T-helper 2 cell treated with Interferon-gamma antibody and Interleukin-4, amounts not matched to agents 100 ng/mL and 5 ng/mL, for 36 hours (primary cell): ENCODE measurements at regions not wholly inside any gene's neighbourhood (a gene's known extent, or its start where the extent isn't known, plus 50 kb on each side); places are given as distances from the start of the nearest gene placed in this dataset.

ENCODE experiments used
- intact Hi-C: fragments of 100-400 bp; cut with micrococcal nuclease; formaldehyde crosslinking; loops from one replicate; pipeline ENCODE4 v1.15.1; 2023

GRCh38 chr13:64817691-64818090, 2412.4 kb downstream of the PCDH9 start:
- intact Hi-C loops: no loop called here

GRCh38 chr13:64810750-64811149, 2419.4 kb downstream of the PCDH9 start:
- intact Hi-C loops: no loop called here

GRCh38 chr13:64808704-64809103, 2421.4 kb downstream of the PCDH9 start:
- intact Hi-C loops: no loop called here

- intact Hi-C loops: no loop called here
These were observed 2428.4 kb downstream of the PCDH9 start for GRCh38 chr13:64801768-64802167.

- intact Hi-C loops: no loop called here
These were observed 2431.7 kb downstream of the PCDH9 start for GRCh38 chr13:64798422-64798821.

- intact Hi-C loops: no loop called here
These were observed 2436.5 kb downstream of the PCDH9 start for GRCh38 chr13:64793592-64793991.

- intact Hi-C loops: no loop called here
These were observed 2437.0 kb downstream of the PCDH9 start for GRCh38 chr13:64793131-64793530.

- intact Hi-C loops: no loop called here
These were observed 2438.8 kb downstream of the PCDH9 start for GRCh38 chr13:64791373-64791772.

- intact Hi-C loops: no loop called here
These were observed 2447.7 kb downstream of the PCDH9 start for GRCh38 chr13:64782466-64782865.

- intact Hi-C loops: no loop called here
These were observed 2452.1 kb downstream of the PCDH9 start for GRCh38 chr13:64778002-64778401.

GRCh38 chr13:64774915-64775314, 2455.2 kb downstream of the PCDH9 start:
- intact Hi-C loops: no loop called here

GRCh38 chr13:64770743-64771142, 2459.4 kb downstream of the PCDH9 start:
- intact Hi-C loops: no loop called here

- intact Hi-C loops: no loop called here
These were observed 2463.1 kb downstream of the PCDH9 start for GRCh38 chr13:64767054-64767453.

GRCh38 chr13:64765636-64766035, 2464.5 kb downstream of the PCDH9 start:
- intact Hi-C loops: no loop called here

- intact Hi-C loops: no loop called here
These were observed 2471.5 kb downstream of the PCDH9 start for GRCh38 chr13:64758521-64759244.

- intact Hi-C loops: no loop called here
These were observed 2473.5 kb downstream of the PCDH9 start for GRCh38 chr13:64756621-64757020.

GRCh38 chr13:64755961-64756360, 2474.2 kb downstream of the PCDH9 start:
- intact Hi-C loops: no loop called here

- intact Hi-C loops: no loop called here
These were observed 2476.7 kb downstream of the PCDH9 start for GRCh38 chr13:64753233-64754000.

- intact Hi-C loops: no loop called here
These were observed 2480.8 kb downstream of the PCDH9 start for GRCh38 chr13:64749301-64749700.

GRCh38 chr13:64746845-64747244, 2483.3 kb downstream of the PCDH9 start:
- intact Hi-C loops: no loop called here

- intact Hi-C loops: no loop called here
These were observed 2489.6 kb downstream of the PCDH9 start for GRCh38 chr13:64740493-64740892.

- intact Hi-C loops: no loop called here
These were observed 2504.6 kb downstream of the PCDH9 start for GRCh38 chr13:64725492-64725891.

GRCh38 chr13:64723724-64724123, 2506.4 kb downstream of the PCDH9 start:
- intact Hi-C loops: no loop called here
